ENCODE measurements at regions not wholly inside any gene's neighbourhood (a gene's known extent, or its start where the extent isn't known, plus 50 kb on each side); places are given as distances from the start of the nearest gene placed in this dataset.

GRCh38 chr19:27775395-27775794, 1437.6 kb downstream of the UQCRFS1 start:
- TF ChIP-seq POLR2A (IDR thresholded peaks at IDR 0.05) (no peak), EP300 (IDR thresholded peaks at IDR 0.05) (no peak), CTCF (IDR thresholded peaks at IDR 0.05) (no peak), POLR2AphosphoS5 (IDR thresholded peaks at IDR 0.05) (no peak)
- Histone ChIP-seq H3K4me1 (no peaks in the 10 kb centered on the region), H3K36me3 (peaks cover 0 to 25% (median 5%) of the 10 kb centered on the region in 4 donors), H3K9me3 (peaks cover 0 to 17% (median 0%) of the 10 kb centered on the region in 4 donors), H3K4me3 (no peak overlapping the region), H3K27me3 (no peaks in the 10 kb centered on the region), H3K27ac (no peak overlapping the region)
- intact Hi-C loops (cut with DNase I) = no loop called here
- 95% methylated on average over 6 of the region's 6 CpGs for WGBS, 2 donors
- DNase-seq = no peak

GRCh38 chr19:27774827-27775226, 1438.1 kb downstream of the UQCRFS1 start:
- Histone ChIP-seq H3K4me3 (no peak overlapping the region), H3K27ac (no peak overlapping the region), H3K27me3 (no peaks in the 10 kb centered on the region), H3K36me3 (peaks cover 0 to 25% (median 5%) of the 10 kb centered on the region in 4 donors), H3K9me3 (peaks cover 0 to 22% (median 0%) of the 10 kb centered on the region in 4 donors), H3K4me1 (no peaks in the 10 kb centered on the region)
- DNase-seq = no peak
- intact Hi-C loops (cut with DNase I) = no loop called here
- TF ChIP-seq POLR2AphosphoS5 (IDR thresholded peaks at IDR 0.05) (no peak), EP300 (IDR thresholded peaks at IDR 0.05) (no peak), POLR2A (IDR thresholded peaks at IDR 0.05) (no peak), CTCF (IDR thresholded peaks at IDR 0.05) (no peak)
- WGBS, 2 donors = 92 to 95% methylated on average over 7 of the region's 7 CpGs

GRCh38 chr19:27774337-27774736, 1438.6 kb downstream of the UQCRFS1 start:
- WGBS, 2 donors = 96 to 97% methylated on average over 10 of the region's 10 CpGs
- peaks cover 0 to 25% (median 5%) of the 10 kb centered on the region in 4 donors for H3K36me3 ChIP-seq
- no peaks in the 10 kb centered on the region for H3K27me3 ChIP-seq
- DNase-seq = no peak
- H3K9me3 ChIP-seq = peaks cover 0 to 24% (median 0%) of the 10 kb centered on the region in 4 donors
- no peaks in the 10 kb centered on the region for H3K4me1 ChIP-seq
- no peak overlapping the region for H3K4me3 ChIP-seq
- no peak overlapping the region for H3K27ac ChIP-seq
- TF ChIP-seq POLR2AphosphoS5 (IDR thresholded peaks at IDR 0.05) = no peak
- TF ChIP-seq CTCF (IDR thresholded peaks at IDR 0.05) = no peak
- no peak for TF ChIP-seq EP300 (IDR thresholded peaks at IDR 0.05)
- no peak for TF ChIP-seq POLR2A (IDR thresholded peaks at IDR 0.05)
- intact Hi-C loops (cut with DNase I) = no loop called here

GRCh38 chr19:27773318-27774094, 1439.4 kb downstream of the UQCRFS1 start:
- DNase-seq = no peak
- no peak overlapping the region for H3K4me3 ChIP-seq
- H3K9me3 ChIP-seq = peaks cover 0 to 32% (median 0%) of the 10 kb centered on the region in 4 donors
- WGBS, 2 donors = 83 to 84% methylated on average over 11 of the region's 11 CpGs
- H3K27me3 ChIP-seq = no peaks in the 10 kb centered on the region
- peaks cover 0 to 24% (median 5%) of the 10 kb centered on the region in 4 donors for H3K36me3 ChIP-seq
- H3K27ac ChIP-seq = no peak overlapping the region
- no peaks in the 10 kb centered on the region for H3K4me1 ChIP-seq
- TF ChIP-seq POLR2A (IDR thresholded peaks at IDR 0.05) (no peak), EP300 (IDR thresholded peaks at IDR 0.05) (no peak), POLR2AphosphoS5 (IDR thresholded peaks at IDR 0.05) (no peak), CTCF (IDR thresholded peaks at IDR 0.05) (no peak)
- intact Hi-C loops (cut with DNase I) = no loop called here

Data from sigmoid colon (tissue), 6 donors.